PC-9 (cell line): ENCODE measurements at regions not wholly inside any gene's neighbourhood (a gene's known extent, or its start where the extent isn't known, plus 50 kb on each side); places are given as distances from the start of the nearest gene placed in this dataset.

Experiments used
- BruUV-seq: library from RNA; stranded (reverse); fragments of 400-500 nt; replicated peaks from 2 replicates; lab custom pipeline; 2021; lab: Mats Ljungman, UMichigan
- CTCF ChIA-PET: fragments of 300-600 bp; sonication (Branson Sonifier 250); formaldehyde crosslinking; loops from one replicate; lab custom pipeline; 2022; ENCODE audit warnings: antibody characterized with exemption; lab: Charles Lee
- POLR2A ChIA-PET: fragments of 300-600 bp; sonication (Branson Sonifier 250); formaldehyde crosslinking; loops from one replicate; lab custom pipeline; 2022; ENCODE audit warnings: antibody characterized with exemption; ENCODE audit not compliant: unreplicated experiment; lab: Charles Lee
- DNase-seq, 2 experiments: peaks; one replicate each; pipeline versions ENCODE4 v3.0.0 to v3.0.0-alpha.2; 2015 to 2022; ENCODE audit warnings: mixed read lengths in 1 of 2
- H2AFZ ChIP-seq: fragments of 200-600 bp; sonication (generic); 2 replicates; pipeline ENCODE4 v1.8.1; 2017; ENCODE audit warnings: antibody characterized with exemption
- H3F3A ChIP-seq: fragments of 200-600 bp; sonication (generic); 2 replicates; pipeline ENCODE4 v1.8.1; 2017; ENCODE audit warnings: antibody characterized with exemption, mild to moderate bottlenecking, low read depth; ENCODE audit not compliant: insufficient read depth
- H3K27ac ChIP-seq: fragments of 200-600 bp; sonication (generic); 2 replicates; pipeline ENCODE4 v1.6.1; 2016; ENCODE audit warnings: mixed run types
- H3K27me3 ChIP-seq: fragments of 200-600 bp; sonication (generic); 2 replicates; pipeline ENCODE4 v1.6.1; 2016; ENCODE audit warnings: low read depth, mixed run types; ENCODE audit not compliant: insufficient read depth
- H3K36me3 ChIP-seq: fragments of 200-600 bp; sonication (generic); 2 replicates; pipeline ENCODE4 v1.6.1; 2016; ENCODE audit warnings: low read depth, mixed run types
- H3K4me1 ChIP-seq: fragments of 200-600 bp; sonication (generic); replicated peaks from 2 replicates; pipeline ENCODE4 v1.6.1; 2016; ENCODE audit warnings: mixed run types; ENCODE audit not compliant: insufficient read depth
- H3K4me2 ChIP-seq: fragments of 200-600 bp; sonication (generic); 2 replicates; pipeline ENCODE4 v1.6.1; 2017; ENCODE audit warnings: mixed run types
- H3K4me3 ChIP-seq: fragments of 200-600 bp; sonication (generic); 2 replicates; pipeline ENCODE4 v1.6.1; 2016; ENCODE audit warnings: mixed run types
- H3K79me2 ChIP-seq: fragments of 200-600 bp; sonication (generic); 2 replicates; pipeline ENCODE4 v1.6.1; 2017; ENCODE audit warnings: low read depth, mixed run types
- H3K9me2 ChIP-seq: fragments of 200-600 bp; sonication (generic); 2 replicates; pipeline ENCODE4 v1.8.1; 2017; ENCODE audit warnings: mild to moderate bottlenecking; ENCODE audit not compliant: insufficient read depth
- H3K9me3 ChIP-seq: fragments of 200-600 bp; sonication (generic); 2 replicates; pipeline ENCODE4 v1.8.1; 2016; ENCODE audit warnings: low read depth; ENCODE audit not compliant: insufficient read depth
- H4K20me1 ChIP-seq: fragments of 200-600 bp; sonication (generic); 2 replicates; pipeline ENCODE4 v1.8.1; 2017; ENCODE audit not compliant: insufficient read depth
- CTCF ChIP-seq: fragments of 200-600 bp; sonication (generic); conservative IDR thresholded peaks from 2 replicates; pipeline ENCODE4 v1.6.1; 2017; ENCODE audit warnings: mixed run types, antibody characterized with exemption, mild to moderate bottlenecking, moderate library complexity
- EZH2 ChIP-seq: fragments of 200-600 bp; sonication (generic); IDR thresholded peaks from 2 replicates; pipeline ENCODE4 v1.8.0; 2017; ENCODE audit warnings: antibody characterized with exemption, low read depth
- intact Hi-C: fragments of 100-400 bp; cut with micrococcal nuclease; formaldehyde crosslinking; loops from one replicate; pipeline ENCODE4 v1.10.0; 2022; ENCODE audit not compliant: unreplicated experiment

GRCh38 chr21:24183077-24183476, 1424.2 kb downstream of the MRPL39 start:
- H3K4me2 ChIP-seq, result no peak overlapping the region
- no peaks in the 10 kb centered on the region for H3K36me3 ChIP-seq
- H2AFZ ChIP-seq, result no peak overlapping the region
- H3K9me3 ChIP-seq, result no peaks in the 10 kb centered on the region
- TF ChIP-seq CTCF (no peak), EZH2 (no peak)
- no TSS peak for BruUV-seq
- H3K27ac ChIP-seq, result no peak overlapping the region
- no peaks in the 10 kb centered on the region for H3F3A ChIP-seq
- POLR2A ChIA-PET, result no interaction called here
- CTCF ChIA-PET, result no interaction called here
- H3K79me2 ChIP-seq, result no peaks in the 10 kb centered on the region
- no peaks in the 10 kb centered on the region for H3K27me3 ChIP-seq
- no peaks in the 10 kb centered on the region for H3K4me1 ChIP-seq
- intact Hi-C loops, result no loop called here
- H3K4me3 ChIP-seq, result no peak overlapping the region
- DNase-seq, result no peak
- no peaks in the 10 kb centered on the region for H4K20me1 ChIP-seq
- H3K9me2 ChIP-seq, result no peaks in the 10 kb centered on the region

GRCh38 chr21:24179110-24179509, 1428.2 kb downstream of the MRPL39 start:
- Histone ChIP-seq H3K4me3 (no peak overlapping the region), H3K27me3 (no peaks in the 10 kb centered on the region), H3F3A (no peaks in the 10 kb centered on the region), H3K27ac (no peak overlapping the region), H3K4me1 (no peaks in the 10 kb centered on the region), H4K20me1 (no peaks in the 10 kb centered on the region), H3K9me3 (no peaks in the 10 kb centered on the region), H3K9me2 (no peaks in the 10 kb centered on the region), H3K79me2 (no peaks in the 10 kb centered on the region), H3K4me2 (no peak overlapping the region), H2AFZ (no peak overlapping the region), H3K36me3 (no peaks in the 10 kb centered on the region)
- no TSS peak for BruUV-seq
- intact Hi-C loops, result no loop called here
- ChIA-PET POLR2A (no interaction called here), CTCF (no interaction called here)
- no peak for TF ChIP-seq EZH2
- no peak for TF ChIP-seq CTCF
- no peak for DNase-seq

GRCh38 chr21:24175106-24175505, 1432.2 kb downstream of the MRPL39 start:
- TF ChIP-seq CTCF, result no peak
- no peak for TF ChIP-seq EZH2
- Histone ChIP-seq H3K27ac (no peak overlapping the region), H2AFZ (no peak overlapping the region), H3K27me3 (no peaks in the 10 kb centered on the region), H3K36me3 (no peaks in the 10 kb centered on the region), H3F3A (no peaks in the 10 kb centered on the region), H3K4me3 (no peak overlapping the region), H3K79me2 (no peaks in the 10 kb centered on the region), H3K9me3 (no peaks in the 10 kb centered on the region), H3K4me1 (no peaks in the 10 kb centered on the region), H3K4me2 (no peak overlapping the region), H3K9me2 (no peaks in the 10 kb centered on the region), H4K20me1 (no peaks in the 10 kb centered on the region)
- DNase-seq, result no peak
- intact Hi-C loops, result no loop called here
- CTCF ChIA-PET, result no interaction called here
- POLR2A ChIA-PET, result no interaction called here
- BruUV-seq, result no TSS peak
